HG02981 (cell line): ENCODE measurements at regions not wholly inside any gene's neighbourhood (a gene's known extent, or its start where the extent isn't known, plus 50 kb on each side); places are given as distances from the start of the nearest gene placed in this dataset.
"Not testable (repeated sequence)": the region's sequence is repeated elsewhere in the genome, so short reads cannot be mapped to it uniquely, and the experiment has no call there.

Experiments used
- ATAC-seq: cut with Tn5 transposase; IDR thresholded peaks from one replicate; pipeline ENCODE4 v1.9.1; 2021; ENCODE audit warnings: mild to moderate bottlenecking, moderate library complexity; ENCODE audit not compliant: unreplicated experiment

GRCh38 chr2:67891642-67892041 lies 171.2 kb downstream of the C1D start:
- no peak for ATAC-seq

GRCh38 chr2:67892339-67892846 lies 170.4 kb downstream of the C1D start:
- no peak for ATAC-seq

GRCh38 chr2:67895227-67895941 lies 167.4 kb downstream of the C1D start:
- ATAC-seq = no peak

- ATAC-seq = no peak
These were observed 166.7 kb downstream of the C1D start for GRCh38 chr2:67896076-67896475.

- ATAC-seq = no peak
These were observed 166.3 kb downstream of the C1D start for GRCh38 chr2:67896476-67896875.

- no peak for ATAC-seq
These were observed 164.2 kb downstream of the C1D start for GRCh38 chr2:67898595-67898994.

GRCh38 chr2:67899187-67899586 lies 163.6 kb downstream of the C1D start:
- ATAC-seq = no peak

- ATAC-seq = no peak
These were observed 162.0 kb downstream of the C1D start for GRCh38 chr2:67900826-67901225.

GRCh38 chr2:67904566-67904965 lies 158.2 kb downstream of the C1D start:
- no peak for ATAC-seq

- ATAC-seq = no peak
These were observed 157.8 kb downstream of the C1D start for GRCh38 chr2:67904966-67905365.

- ATAC-seq = not testable (repeated sequence)
These were observed 156.3 kb downstream of the C1D start for GRCh38 chr2:67906547-67906946.

- no peak for ATAC-seq
These were observed 145.3 kb downstream of the C1D start for GRCh38 chr2:67917332-67918054.

GRCh38 chr2:67918471-67918870 lies 144.3 kb downstream of the C1D start:
- no peak for ATAC-seq

- ATAC-seq = no peak
These were observed 143.3 kb downstream of the C1D start for GRCh38 chr2:67919490-67919889.

GRCh38 chr2:67922080-67922785 lies 140.6 kb downstream of the C1D start:
- ATAC-seq = no peak

- no peak for ATAC-seq
These were observed 139.1 kb downstream of the C1D start for GRCh38 chr2:67923696-67924095.

GRCh38 chr2:67927501-67927900 lies 135.3 kb downstream of the C1D start:
- ATAC-seq = no peak

GRCh38 chr2:67930156-67930555 lies 132.6 kb downstream of the C1D start:
- ATAC-seq = no peak

- ATAC-seq = no peak
These were observed 125.8 kb downstream of the C1D start for GRCh38 chr2:67936969-67937368.

GRCh38 chr2:67938053-67938452 lies 124.8 kb downstream of the C1D start:
- no peak for ATAC-seq

- no peak for ATAC-seq
These were observed 117.7 kb downstream of the C1D start for GRCh38 chr2:67945056-67945455.

GRCh38 chr2:67945940-67946339 lies 116.9 kb downstream of the C1D start:
- ATAC-seq = no peak
